Ovary (tissue), 7 donors: ENCODE measurements at regions not wholly inside any gene's neighbourhood (a gene's known extent, or its start where the extent isn't known, plus 50 kb on each side); places are given as distances from the start of the nearest gene placed in this dataset.
"Not testable (repeated sequence)": the region's sequence is repeated elsewhere in the genome, so short reads cannot be mapped to it uniquely, and the experiment has no call there.

ENCODE experiments used
- DNase-seq, 5 donors: peaks; one replicate each; pipeline ENCODE4 v3.0.0-alpha.2; 2019 to 2020
- H3K27ac ChIP-seq, 2 donors: fragments of 200-600 bp; one replicate each; pipeline versions ENCODE4 v1.5.1 to v1.8.0; 2019 to 2022
- H3K27me3 ChIP-seq: fragments of 200-600 bp; one replicate; pipeline ENCODE4 v1.8.0; 2022
- H3K36me3 ChIP-seq: fragments of 200-600 bp; sonication (generic); one replicate; pipeline ENCODE4 v1.5.1; 2019
- H3K4me1 ChIP-seq: one replicate; pipeline ENCODE4 v1.8.1; 2013; ENCODE audit warnings: mild to moderate bottlenecking, moderate library complexity; ENCODE audit not compliant: insufficient read depth
- H3K4me3 ChIP-seq: fragments of 200-600 bp; sonication (generic); one replicate; pipeline ENCODE4 v1.5.1; 2017
- H3K9me3 ChIP-seq, 2 donors: fragments of 200-600 bp in 1 of 2; sonication (generic) in 1 of 2; one replicate each; pipeline versions ENCODE4 v1.5.1 to v1.8.1; 2013 to 2019; ENCODE audit warnings: mild to moderate bottlenecking in 1 of 2, moderate library complexity in 1 of 2
- CTCF ChIP-seq, 3 donors: fragments of 450-650 bp in 2 of 3; fragments of 200-600 bp in 1 of 3; IDR thresholded peaks; one replicate each; pipeline versions ENCODE4 v1.5.1 to v1.8.0; 2016 to 2022; ENCODE audit warnings: antibody characterized with exemption in 3 of 3, mild to moderate bottlenecking in 1 of 3
- EP300 ChIP-seq: sonication (generic); formaldehyde crosslinking; IDR thresholded peaks from one replicate; pipeline ENCODE4 v1.6.1; 2017; ENCODE audit warnings: antibody characterized with exemption
- POLR2A ChIP-seq: fragments of 450-650 bp; IDR thresholded peaks from one replicate; pipeline ENCODE4 v1.6.1; 2017; ENCODE audit warnings: antibody characterized with exemption, mild to moderate bottlenecking, moderate library complexity
- WGBS, 3 donors: extraction: QIAGEN DNeasy Blood & Tissue Kit in 1 of 3; methylation state at CpG; one replicate each; pipeline versions ENCODE4 v1.1.5 to v1.1.7; 2013 to 2017; 5-methylcytosine and 5-hydroxymethylcytosine counted together
- intact Hi-C, 4 donors: fragments of 100-400 bp; cut with DNase I; formaldehyde crosslinking; loops; one replicate each; pipeline versions ENCODE4 v1.11.0 to v1.15.1; 2022 to 2023
- donor health status: DM: no; HTN: no; CAD: no; lungs with moderate emphysema.
- donor health status: DM: no; HTN: no; CAD: no.
- donor health status: Bipolar disorder and iron deficiency.
- donor health status: DM: no; HTN: no; CAD: no.
- donor health status: DM: yes; HTN: yes; CAD: no.

- no peak for DNase-seq
- intact Hi-C loops = no loop called here
Observed at GRCh38 chr20:4465855-4466545, 216.9 kb upstream of the ADRA1D start.

GRCh38 chr20:4465212-4465611 lies 216.1 kb upstream of the ADRA1D start:
- Histone ChIP-seq H3K27ac (no peak overlapping the region), H3K4me1 (no peaks in the 10 kb centered on the region), H3K27me3 (no peaks in the 10 kb centered on the region), H3K4me3 (no peak overlapping the region), H3K9me3 (no peaks in the 10 kb centered on the region), H3K36me3 (no peaks in the 10 kb centered on the region)
- WGBS, 3 donors = 22 to 52% (median 39%) methylated on average over 1 of the region's 1 CpG
- intact Hi-C loops = no loop called here
- no peak for TF ChIP-seq CTCF (IDR thresholded peaks at IDR 0.05)
- no peak for TF ChIP-seq POLR2A
- no peak for DNase-seq

More at GRCh38 chr20:4465855-4466545, 216.9 kb upstream of the ADRA1D start:
- Histone ChIP-seq H3K4me3 (no peak overlapping the region), H3K27me3 (no peaks in the 10 kb centered on the region), H3K9me3 (no peaks in the 10 kb centered on the region), H3K27ac (no peak overlapping the region), H3K4me1 (no peaks in the 10 kb centered on the region), H3K36me3 (no peaks in the 10 kb centered on the region)
- TF ChIP-seq POLR2A (no peak), CTCF (IDR thresholded peaks at IDR 0.05) (no peak), EP300 (no peak)
- WGBS, 3 donors = 62 to 71% (median 66%) methylated on average over 4 of the region's 4 CpGs

GRCh38 chr20:4462801-4463200 lies 213.7 kb upstream of the ADRA1D start:
- WGBS, 3 donors = 56 to 86% (median 68%) methylated on average over 1 of the region's 1 CpG
- H3K4me3 ChIP-seq, H3K4me1 ChIP-seq, H3K27me3 ChIP-seq, H3K27ac ChIP-seq, H3K9me3 ChIP-seq, DNase-seq, intact Hi-C loops, H3K36me3 ChIP-seq: not testable (repeated sequence)

GRCh38 chr20:4459081-4459480 lies 210.0 kb upstream of the ADRA1D start:
- Histone ChIP-seq H3K36me3 (no peaks in the 10 kb centered on the region), H3K4me1 (no peaks in the 10 kb centered on the region), H3K27me3 (no peaks in the 10 kb centered on the region), H3K4me3 (no peak overlapping the region), H3K9me3 (no peaks in the 10 kb centered on the region), H3K27ac (no peak overlapping the region)
- DNase-seq = no peak
- intact Hi-C loops = no loop called here
- TF ChIP-seq CTCF (IDR thresholded peaks at IDR 0.05) (no peak), POLR2A (no peak), EP300 (no peak)

GRCh38 chr20:4457566-4458543 lies 208.8 kb upstream of the ADRA1D start:
- intact Hi-C loops = no loop called here
- Histone ChIP-seq H3K9me3 (no peaks in the 10 kb centered on the region), H3K4me1 (no peaks in the 10 kb centered on the region), H3K4me3 (no peak overlapping the region), H3K27ac (no peak overlapping the region), H3K27me3 (no peaks in the 10 kb centered on the region), H3K36me3 (no peaks in the 10 kb centered on the region)
- DNase-seq = no peak
- TF ChIP-seq POLR2A (no peak), CTCF (IDR thresholded peaks at IDR 0.05) (no peak), EP300 (no peak)
- WGBS, 3 donors = 38 to 51% (median 42%) methylated on average over 2 of the region's 2 CpGs
